Naive thymus-derived CD4-positive, alpha-beta T cell (primary cell): ENCODE measurements at regions not wholly inside any gene's neighbourhood (a gene's known extent, or its start where the extent isn't known, plus 50 kb on each side); places are given as distances from the start of the nearest gene placed in this dataset.

Experiments
- ATAC-seq: fragments of 150-1000 bp; cut with Tn5 transposase; 2 replicates; pipeline ENCODE4 v1.10.0; 2021; ENCODE audit warnings: mild to moderate bottlenecking, moderate library complexity
- CTCF ChIA-PET: fragments of 350-600 bp; sonication (Branson Sonifier 250); formaldehyde crosslinking; loops from one replicate; lab custom pipeline; 2021; ENCODE audit warnings: antibody characterized with exemption; lab: Charles Lee
- POLR2A ChIA-PET: fragments of 350-600 bp; sonication (Branson Sonifier 250); formaldehyde crosslinking; loops from one replicate; lab custom pipeline; 2021; ENCODE audit warnings: antibody characterized with exemption, inconsistent platforms; lab: Charles Lee
- DNase-seq, 9 donors: peaks; one replicate each; pipeline versions ENCODE4 v3.0.0 to v3.0.0-alpha.2; 2020 to 2022; ENCODE audit warnings: mixed read lengths in 1 of 9
- H3K27ac ChIP-seq: one replicate; pipeline ENCODE4 v1.7.0; 2013; ENCODE audit warnings: mild to moderate bottlenecking, low read depth, low read length, moderate library complexity
- H3K27me3 ChIP-seq, 2 donors: one replicate each; pipeline ENCODE4 v1.7.0; 2013; ENCODE audit warnings: low read length in 2 of 2, mild to moderate bottlenecking in 2 of 2, moderate library complexity in 2 of 2; ENCODE audit not compliant: control insufficient read depth in 2 of 2, insufficient read depth in 2 of 2
- H3K36me3 ChIP-seq, 3 experiments: 1 replicate in 2 of 3; 2 replicates in 1 of 3; pipeline ENCODE4 v1.7.0; 2013; ENCODE audit warnings: low read length in 3 of 3, mild to moderate bottlenecking in 3 of 3, moderate library complexity in 1 of 3; ENCODE audit not compliant: insufficient read depth in 3 of 3, control insufficient read depth in 2 of 3
- H3K4me1 ChIP-seq, 2 donors: one replicate each; pipeline ENCODE4 v1.7.0; 2013; ENCODE audit warnings: low read length in 2 of 2, mild to moderate bottlenecking in 2 of 2, moderate library complexity in 1 of 2; ENCODE audit not compliant: control insufficient read depth in 2 of 2, insufficient read depth in 2 of 2
- H3K4me3 ChIP-seq: 2 replicates; pipeline ENCODE4 v1.7.0; 2013; ENCODE audit warnings: mild to moderate bottlenecking, low read length
- H3K9me3 ChIP-seq, 3 experiments: 1 replicate in 2 of 3; 2 replicates in 1 of 3; pipeline ENCODE4 v1.7.0; 2013; ENCODE audit warnings: low read length in 3 of 3; ENCODE audit not compliant: control insufficient read depth in 2 of 3
- H3K27ac Mint-ChIP-seq, 9 donors: one replicate each; pipeline ENCODE4 v1.8.0; 2020 to 2022; ENCODE audit warnings: mixed read lengths in 9 of 9, mild to moderate bottlenecking in 8 of 9, moderate library complexity in 5 of 9, inconsistent platforms in 2 of 9
- H3K27me3 Mint-ChIP-seq, 5 donors: one replicate each; pipeline ENCODE4 v1.8.0; 2021 to 2022; ENCODE audit warnings: mixed read lengths in 5 of 5, mild to moderate bottlenecking in 1 of 5
- H3K36me3 Mint-ChIP-seq, 5 donors: one replicate each; pipeline ENCODE4 v1.8.0; 2020 to 2022; ENCODE audit warnings: mixed read lengths in 5 of 5, mild to moderate bottlenecking in 3 of 5, inconsistent platforms in 1 of 5
- H3K4me1 Mint-ChIP-seq, 7 donors: one replicate each; pipeline ENCODE4 v1.8.0; 2020 to 2022; ENCODE audit warnings: mixed read lengths in 7 of 7, mild to moderate bottlenecking in 3 of 7, inconsistent platforms in 1 of 7
- H3K4me3 Mint-ChIP-seq, 10 donors: one replicate each; pipeline ENCODE4 v1.8.0; 2020 to 2022; ENCODE audit warnings: mild to moderate bottlenecking in 10 of 10, mixed read lengths in 10 of 10, moderate library complexity in 6 of 10, inconsistent platforms in 2 of 10
- H3K9me3 Mint-ChIP-seq, 11 donors: one replicate each; pipeline ENCODE4 v1.8.0; 2020 to 2022; ENCODE audit warnings: mixed read lengths in 11 of 11, mild to moderate bottlenecking in 4 of 11, inconsistent platforms in 1 of 11, moderate library complexity in 1 of 11
- intact Hi-C, 2 donors: fragments of 100-400 bp; cut with micrococcal nuclease; formaldehyde crosslinking; loops; one replicate each; pipeline ENCODE4 v1.15.1; 2023

DNA sequence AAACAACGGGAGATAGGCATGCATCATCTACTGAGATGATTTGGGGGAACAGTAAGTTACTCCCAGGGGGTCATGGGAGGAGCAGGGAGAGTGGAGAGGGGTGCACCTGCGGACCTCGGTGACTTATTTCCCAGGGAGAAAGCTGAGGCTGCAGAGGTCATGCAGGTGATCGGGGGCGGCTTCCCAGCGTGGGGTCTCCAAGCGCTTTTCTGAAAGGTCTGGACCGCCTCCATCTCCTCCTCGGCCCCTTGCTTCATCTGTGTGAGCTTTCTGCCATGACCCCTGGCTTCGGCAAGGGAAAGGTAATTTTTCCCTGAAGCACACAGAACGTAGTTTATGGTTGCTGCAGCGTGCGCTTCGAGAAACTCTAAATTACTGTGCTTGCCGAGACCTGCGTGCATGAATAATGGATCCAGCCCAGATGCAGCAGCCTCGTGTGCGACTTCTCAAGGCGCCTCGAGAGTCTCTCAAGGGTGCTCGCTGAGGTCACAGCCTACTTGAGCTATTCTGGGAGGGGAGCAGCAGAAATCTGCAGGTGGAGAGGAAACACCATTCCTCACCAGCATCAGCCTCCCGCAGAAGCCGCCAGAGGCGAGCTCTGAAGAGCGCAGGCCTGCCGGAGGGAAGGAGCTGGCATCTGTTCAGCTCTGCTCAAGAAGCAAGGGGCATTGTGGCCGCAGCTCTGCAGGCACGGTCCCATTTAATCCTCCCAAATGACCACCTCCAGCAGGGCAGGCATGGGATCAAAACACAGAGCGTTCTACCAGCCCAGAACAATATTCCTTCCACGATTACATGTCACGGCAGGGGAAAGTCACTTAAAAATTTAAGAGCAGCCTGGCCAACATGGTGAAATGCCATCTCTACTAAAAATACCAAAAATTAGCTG, 308.4 kb upstream of the MYT1L start:
- Mint-ChIP-seq H3K9me3 (peaks cover 0 to 7% (median 0%) of the 10 kb centered on the region in 11 donors), H3K4me3 (peak overlapping the region in 1 of 10 donors; percentile 53), H3K27me3 (peaks cover 0 to 6% (median 0%) of the 10 kb centered on the region in 5 donors), H3K4me1 (peaks cover 0 to 38% (median 18%) of the 10 kb centered on the region in 7 donors), H3K27ac (peak overlapping the region in 2 of 9 donors; percentile 33 to 52), H3K36me3 (peaks cover 0 to 8% (median 0%) of the 10 kb centered on the region in 5 donors)
- H3K4me3 ChIP-seq = no peak overlapping the region
- ChIA-PET POLR2A (interaction anchor here (0.7 to 0.8 kb wide), 2 partner anchors 13 to 17 kb away, joined by 3 read pairs; no protein-coding TSS in a partner anchor), CTCF (no interaction called here)
- DNase-seq (no peak), ATAC-seq (no peak)
- H3K9me3 ChIP-seq = no peaks in the 10 kb centered on the region
- intact Hi-C loops = no loop called here
- H3K4me1 ChIP-seq = no peaks in the 10 kb centered on the region
- no peaks in the 10 kb centered on the region for H3K27me3 ChIP-seq
- H3K36me3 ChIP-seq = no peaks in the 10 kb centered on the region
- no peak overlapping the region for H3K27ac ChIP-seq

DNA sequence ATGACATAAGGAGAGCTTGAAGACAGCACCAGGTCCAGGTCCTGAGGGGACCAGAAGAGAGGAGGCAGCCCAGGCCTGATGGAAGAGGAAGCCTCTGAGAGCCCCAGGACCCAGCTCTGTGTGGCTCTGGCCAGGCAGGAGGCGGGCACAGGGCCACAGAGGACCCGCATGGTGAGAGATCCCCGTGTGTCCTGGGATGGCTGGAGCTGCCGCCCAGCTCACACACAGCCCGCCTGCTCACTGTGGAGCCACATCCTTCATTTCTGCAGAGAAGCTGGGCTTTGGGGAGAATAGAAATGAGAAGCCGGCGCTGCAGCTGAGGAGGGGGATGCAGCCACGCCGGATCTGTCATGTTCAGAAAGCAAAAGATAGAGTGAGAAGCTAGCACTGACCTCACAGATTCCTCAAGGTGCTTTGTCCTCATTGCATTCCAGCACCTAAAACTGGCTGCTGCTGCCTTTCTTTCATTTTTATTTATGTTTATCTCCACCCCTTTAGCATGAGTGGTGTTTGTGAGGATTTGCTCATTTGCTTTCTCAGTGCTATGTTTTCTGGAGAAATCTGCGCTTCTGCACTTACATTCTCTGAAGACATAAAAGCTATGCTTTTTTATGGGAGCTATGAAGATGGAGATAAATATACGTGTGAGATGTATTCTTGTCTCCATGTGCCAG, 307.6 kb upstream of the MYT1L start:
- no peak overlapping the region for H3K4me3 ChIP-seq
- H3K36me3 ChIP-seq = no peaks in the 10 kb centered on the region
- H3K9me3 ChIP-seq = no peaks in the 10 kb centered on the region
- ATAC-seq (peak; percentile 19), DNase-seq (no peak)
- no peak overlapping the region for H3K27ac ChIP-seq
- Mint-ChIP-seq H3K27me3 (peaks cover 0 to 6% (median 0%) of the 10 kb centered on the region in 5 donors), H3K36me3 (peaks cover 0 to 8% (median 0%) of the 10 kb centered on the region in 5 donors), H3K9me3 (peaks cover 0 to 4% (median 0%) of the 10 kb centered on the region in 11 donors), H3K27ac (peak overlapping the region in 1 of 9 donors; percentile 33), H3K4me1 (peaks cover 0 to 30% (median 11%) of the 10 kb centered on the region in 7 donors), H3K4me3 (peak overlapping the region in 1 of 10 donors; percentile 53)
- CTCF ChIA-PET = no interaction called here
- no peaks in the 10 kb centered on the region for H3K27me3 ChIP-seq
- intact Hi-C loops = no loop called here
- H3K4me1 ChIP-seq = no peaks in the 10 kb centered on the region
- POLR2A ChIA-PET = interaction anchor here (0.7 kb wide), 1 partner anchor 14 kb away, joined by 3 read pairs; no protein-coding TSS in a partner anchor

DNA sequence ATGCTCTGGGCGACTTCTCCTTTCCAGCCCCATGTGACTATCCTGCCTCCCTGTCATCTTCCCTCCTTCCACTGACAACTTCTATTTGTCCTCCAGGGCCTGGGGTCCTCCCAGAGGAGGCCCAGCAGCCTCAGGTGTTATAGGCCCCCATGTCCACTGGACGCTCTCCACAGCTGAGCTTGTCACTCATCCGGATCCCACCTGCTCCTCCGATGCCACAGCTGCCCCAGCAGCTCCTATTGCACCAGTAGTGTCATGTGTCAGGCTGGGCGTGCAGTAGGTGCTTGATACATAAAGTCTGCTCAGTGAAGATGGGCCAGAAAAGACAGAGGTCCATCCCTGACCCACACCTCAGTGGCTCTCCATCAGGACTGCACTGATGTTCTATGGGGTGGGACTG, 305.7 kb upstream of the MYT1L start:
- no peak overlapping the region for H3K27ac Mint-ChIP-seq
- Histone ChIP-seq H3K27ac (no peak overlapping the region), H3K4me3 (no peak overlapping the region), H3K36me3 (no peaks in the 10 kb centered on the region), H3K27me3 (no peaks in the 10 kb centered on the region), H3K9me3 (no peaks in the 10 kb centered on the region), H3K4me1 (no peaks in the 10 kb centered on the region)
- no peak overlapping the region for H3K4me3 Mint-ChIP-seq
- ChIA-PET CTCF (interaction anchor here (0.6 kb wide), 1 partner anchor 70 kb away, joined by 5 read pairs; no protein-coding TSS in a partner anchor), POLR2A (no interaction called here)
- intact Hi-C loops = no loop called here
- H3K9me3 Mint-ChIP-seq = peaks cover 0 to 4% (median 0%) of the 10 kb centered on the region in 11 donors
- ATAC-seq (no peak), DNase-seq (no peak)
- H3K4me1 Mint-ChIP-seq = peaks cover 0 to 19% (median 9%) of the 10 kb centered on the region in 7 donors
- H3K36me3 Mint-ChIP-seq = peaks cover 0 to 8% (median 0%) of the 10 kb centered on the region in 5 donors
- peaks cover 0 to 6% (median 0%) of the 10 kb centered on the region in 5 donors for H3K27me3 Mint-ChIP-seq

DNA sequence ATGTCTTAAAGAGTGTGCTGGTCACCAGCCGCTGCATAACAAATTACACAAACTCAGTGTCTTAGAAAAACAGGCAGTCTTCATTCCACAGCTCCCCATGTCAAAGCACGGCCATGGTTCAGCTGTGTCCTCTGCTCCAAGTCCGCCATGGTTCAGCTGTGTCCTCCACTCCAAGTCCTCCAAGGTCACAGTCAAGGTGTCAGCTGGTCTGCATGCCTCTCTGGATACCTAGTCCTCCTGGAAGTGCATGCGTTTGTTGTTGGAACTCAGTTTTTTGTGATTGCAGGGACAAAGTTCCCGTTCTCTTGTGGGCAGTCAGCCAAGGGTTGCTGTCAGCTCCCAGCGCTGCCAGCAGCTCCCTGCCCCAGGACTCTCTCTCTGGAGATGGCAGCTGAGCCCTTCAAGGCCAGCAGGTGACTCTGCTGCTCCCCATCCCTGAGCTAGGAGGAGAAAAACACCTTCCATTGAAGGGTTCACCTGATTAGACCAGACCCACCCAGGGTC, 304.0 kb upstream of the MYT1L start:
- H3K9me3 ChIP-seq = no peaks in the 10 kb centered on the region
- ChIA-PET POLR2A (no interaction called here), CTCF (no interaction called here)
- no peak for ATAC-seq
- H3K4me1 ChIP-seq = no peaks in the 10 kb centered on the region
- Mint-ChIP-seq H3K4me1 (peaks cover 0 to 4% (median 0%) of the 10 kb centered on the region in 7 donors), H3K9me3 (peaks cover 0 to 8% (median 0%) of the 10 kb centered on the region in 11 donors), H3K27ac (no peak overlapping the region), H3K27me3 (peaks cover 0 to 5% (median 0%) of the 10 kb centered on the region in 5 donors), H3K36me3 (peaks cover 0 to 8% (median 0%) of the 10 kb centered on the region in 5 donors), H3K4me3 (no peak overlapping the region)
- H3K27me3 ChIP-seq = no peaks in the 10 kb centered on the region
- no peaks in the 10 kb centered on the region for H3K36me3 ChIP-seq
- H3K27ac ChIP-seq = no peak overlapping the region
- H3K4me3 ChIP-seq = no peak overlapping the region
- intact Hi-C loops = no loop called here
- DNase-seq = no peak

DNA sequence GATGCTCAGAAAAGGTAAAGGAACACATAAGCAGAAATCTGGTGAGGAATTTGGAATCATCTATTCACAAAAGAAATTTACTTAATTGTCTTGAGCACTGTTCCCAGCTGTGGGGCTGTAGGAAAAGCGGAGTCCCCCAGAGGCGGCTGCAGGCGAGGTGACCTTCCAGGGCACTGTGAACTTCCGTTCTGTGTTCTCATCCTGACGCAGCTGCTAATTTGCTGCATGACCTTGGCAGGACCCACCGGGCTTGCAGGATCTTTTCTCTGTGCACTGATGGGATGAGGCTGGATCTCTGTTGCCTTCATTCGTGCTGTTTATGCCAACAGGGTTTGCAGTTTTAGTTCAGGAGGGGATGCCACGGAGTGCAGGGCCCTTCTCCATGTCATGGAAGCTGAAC, 301.9 kb upstream of the MYT1L start:
- Mint-ChIP-seq H3K4me1 (peaks cover 0 to 2% (median 0%) of the 10 kb centered on the region in 7 donors), H3K4me3 (no peak overlapping the region), H3K27me3 (no peaks in the 10 kb centered on the region), H3K27ac (no peak overlapping the region), H3K9me3 (peaks cover 0 to 8% (median 0%) of the 10 kb centered on the region in 11 donors), H3K36me3 (peaks cover 0 to 5% (median 0%) of the 10 kb centered on the region in 5 donors)
- no peak for DNase-seq
- Histone ChIP-seq H3K27me3 (no peaks in the 10 kb centered on the region), H3K9me3 (no peaks in the 10 kb centered on the region), H3K4me1 (no peaks in the 10 kb centered on the region), H3K4me3 (no peak overlapping the region), H3K36me3 (no peaks in the 10 kb centered on the region), H3K27ac (no peak overlapping the region)
- ATAC-seq = no peak
- POLR2A ChIA-PET = no interaction called here
- intact Hi-C loops = no loop called here
- CTCF ChIA-PET = interaction anchor here (0.7 kb wide), 1 partner anchor 9 kb away, joined by 3 read pairs; no protein-coding TSS in a partner anchor

DNA sequence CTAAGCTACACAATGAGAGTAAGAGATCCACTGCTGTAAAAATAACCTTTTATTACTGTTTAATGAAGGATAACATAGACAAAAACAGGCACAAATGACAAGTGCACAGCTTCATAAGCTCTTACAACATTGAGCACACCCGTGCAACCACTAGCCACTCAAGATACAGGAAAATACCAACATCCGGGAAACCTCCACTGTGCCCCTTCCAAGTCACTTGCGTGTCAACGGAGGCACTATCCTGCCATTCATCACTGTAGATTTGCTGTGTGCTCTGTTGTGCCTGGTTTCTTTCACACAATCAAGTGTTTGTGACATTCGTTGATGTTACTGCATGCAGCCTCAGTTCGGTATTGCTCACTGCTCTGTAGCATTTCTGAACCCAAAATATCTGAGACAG, 292.9 kb upstream of the MYT1L start:
- Histone ChIP-seq H3K27me3 (no peaks in the 10 kb centered on the region), H3K27ac (no peak overlapping the region), H3K4me3 (no peak overlapping the region), H3K4me1 (no peaks in the 10 kb centered on the region), H3K36me3 (no peaks in the 10 kb centered on the region), H3K9me3 (no peaks in the 10 kb centered on the region)
- no peaks in the 10 kb centered on the region for H3K36me3 Mint-ChIP-seq
- peaks cover 0 to 5% (median 0%) of the 10 kb centered on the region in 11 donors for H3K9me3 Mint-ChIP-seq
- no peak overlapping the region for H3K4me3 Mint-ChIP-seq
- no peaks in the 10 kb centered on the region for H3K4me1 Mint-ChIP-seq
- CTCF ChIA-PET = no interaction called here
- DNase-seq (no peak), ATAC-seq (no peak)
- POLR2A ChIA-PET = no interaction called here
- no peak overlapping the region for H3K27ac Mint-ChIP-seq
- H3K27me3 Mint-ChIP-seq = peaks cover 0 to 6% (median 0%) of the 10 kb centered on the region in 5 donors
- intact Hi-C loops = no loop called here
